Body of pancreas (tissue), 4 donors: ENCODE measurements at regions not wholly inside any gene's neighbourhood (a gene's known extent, or its start where the extent isn't known, plus 50 kb on each side); places are given as distances from the start of the nearest gene placed in this dataset.

Experiments used
- CTCF ChIP-seq, 7 experiments: fragments of 450-650 bp in 4 of 7; fragments of 200-600 bp in 3 of 7; sonication (generic) in 3 of 7; IDR thresholded peaks; one replicate each; pipeline ENCODE4 v1.5.1; 2016 to 2019; ENCODE audit warnings: antibody characterized with exemption in 7 of 7
- POLR2A ChIP-seq, 3 donors: fragments of 450-650 bp; IDR thresholded peaks; one replicate each; pipeline ENCODE4 v1.6.1; 2016; ENCODE audit warnings: antibody characterized with exemption in 3 of 3, mild to moderate bottlenecking in 2 of 3

- TF ChIP-seq POLR2A (IDR thresholded peaks at IDR 0.05) (no peak), CTCF (IDR thresholded peaks at IDR 0.05) (no peak)
Observed at GRCh38 chr22:49412236-49412635, 415.4 kb downstream of the BRD1 start.
